ENCODE measurements at regions not wholly inside any gene's neighbourhood (a gene's known extent, or its start where the extent isn't known, plus 50 kb on each side); places are given as distances from the start of the nearest gene placed in this dataset.

DNA sequence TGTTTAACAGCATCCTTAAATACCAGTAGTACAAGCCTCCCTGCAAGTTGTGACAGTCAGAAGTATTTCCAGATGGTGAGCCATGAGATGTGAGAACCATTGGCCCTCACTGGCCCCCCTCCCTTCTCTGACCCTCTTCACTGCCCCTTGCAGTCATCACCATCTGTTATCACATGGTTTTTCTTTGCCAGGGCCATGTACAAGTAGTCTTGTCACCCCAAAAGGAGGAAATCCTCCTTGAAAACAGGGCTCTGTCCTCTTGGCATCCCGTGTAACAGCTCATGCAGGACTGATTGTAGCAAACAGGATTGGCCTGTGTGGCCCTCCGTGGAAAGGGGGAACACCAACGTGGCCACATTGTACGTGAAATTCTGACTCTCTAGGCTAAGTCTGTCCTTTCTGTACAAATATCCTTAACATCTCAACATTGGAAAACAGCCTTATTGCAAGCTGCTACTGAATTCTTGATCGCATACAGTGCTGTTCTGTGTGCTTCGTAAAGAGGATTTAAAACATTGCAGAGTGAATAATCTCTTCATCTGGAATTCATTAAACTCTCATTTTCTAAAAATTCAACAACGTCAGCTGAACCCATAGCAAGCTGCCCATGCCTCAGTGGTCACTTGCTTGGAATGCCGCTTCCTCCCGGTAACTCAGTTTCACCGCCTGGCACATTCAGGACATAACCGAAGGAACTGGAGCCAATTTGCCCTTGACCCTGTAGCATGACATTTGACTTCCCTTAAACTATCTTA is 171.7 kb downstream of the ATPSCKMT start:
- no peak for DNase-seq (ENCODE audit: low read depth, low spot score)

DNA sequence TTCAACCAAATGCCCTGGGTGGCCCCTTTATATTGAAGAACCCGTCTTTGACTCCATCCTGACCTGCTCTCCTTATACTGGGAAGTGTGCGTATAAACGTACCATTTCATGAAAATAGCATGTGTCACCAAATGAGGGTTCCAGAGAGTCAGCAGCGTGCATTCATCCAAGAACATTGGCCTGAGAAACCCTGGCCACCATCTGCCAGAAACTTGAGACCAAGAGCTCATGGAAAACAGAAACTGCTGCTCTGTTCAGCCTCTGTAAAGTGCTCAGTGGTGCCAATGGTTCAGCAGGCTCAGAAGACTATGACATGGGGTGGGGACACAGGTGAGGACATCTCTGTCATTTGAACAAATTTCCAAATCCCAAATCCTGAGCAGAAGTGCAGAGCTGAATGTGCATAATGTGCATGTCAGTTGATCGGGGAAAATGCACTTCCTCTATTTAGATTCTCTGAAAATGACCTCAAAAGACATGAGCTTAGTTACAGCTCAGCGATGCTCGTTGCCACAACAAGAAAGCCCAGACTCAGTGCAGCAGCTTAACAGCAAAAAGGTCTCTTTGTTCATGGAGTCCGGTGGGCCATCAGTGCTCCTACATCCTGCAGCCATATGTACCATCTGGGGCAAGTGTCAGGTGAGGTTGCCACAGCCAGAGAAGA is 176.1 kb downstream of the ATPSCKMT start:
- no peak for DNase-seq (ENCODE audit: low read depth, low spot score)

GRCh38 chr5:10069637-10070313 is 179.9 kb downstream of the ATPSCKMT start:
- DNase-seq (ENCODE audit: low read depth, low spot score) = no peak

DNA sequence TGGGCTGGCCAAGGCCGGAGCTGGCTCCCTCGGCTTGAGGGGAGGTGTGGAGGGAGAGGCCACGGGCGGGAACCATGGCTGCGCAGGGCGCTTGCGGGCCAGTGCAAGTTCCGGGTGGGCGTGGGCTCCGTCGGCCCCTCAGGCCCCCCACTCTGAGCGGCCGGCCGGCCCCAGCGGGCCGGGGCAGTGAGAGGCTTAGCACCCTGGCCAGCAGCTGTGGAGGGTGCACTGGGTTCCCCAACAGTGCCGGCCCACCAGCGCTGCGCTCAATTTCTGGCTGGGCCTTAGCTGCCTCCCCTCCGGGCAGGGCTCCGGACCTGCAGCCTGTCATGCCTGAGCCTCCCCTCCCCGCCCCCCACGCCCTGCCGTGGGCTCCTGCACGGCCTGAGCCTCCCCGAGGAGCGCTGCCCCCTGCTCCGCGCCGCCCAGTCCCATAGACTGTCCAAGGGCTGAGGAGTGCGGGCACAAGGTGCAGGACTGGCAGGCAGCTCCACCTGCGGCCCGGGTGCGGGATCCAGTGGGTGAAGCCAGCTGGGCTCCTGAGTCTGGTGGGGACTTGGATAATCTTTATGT is 184.2 kb downstream of the ATPSCKMT start:
- no peak for DNase-seq (ENCODE audit: low read depth, low spot score)

DNA sequence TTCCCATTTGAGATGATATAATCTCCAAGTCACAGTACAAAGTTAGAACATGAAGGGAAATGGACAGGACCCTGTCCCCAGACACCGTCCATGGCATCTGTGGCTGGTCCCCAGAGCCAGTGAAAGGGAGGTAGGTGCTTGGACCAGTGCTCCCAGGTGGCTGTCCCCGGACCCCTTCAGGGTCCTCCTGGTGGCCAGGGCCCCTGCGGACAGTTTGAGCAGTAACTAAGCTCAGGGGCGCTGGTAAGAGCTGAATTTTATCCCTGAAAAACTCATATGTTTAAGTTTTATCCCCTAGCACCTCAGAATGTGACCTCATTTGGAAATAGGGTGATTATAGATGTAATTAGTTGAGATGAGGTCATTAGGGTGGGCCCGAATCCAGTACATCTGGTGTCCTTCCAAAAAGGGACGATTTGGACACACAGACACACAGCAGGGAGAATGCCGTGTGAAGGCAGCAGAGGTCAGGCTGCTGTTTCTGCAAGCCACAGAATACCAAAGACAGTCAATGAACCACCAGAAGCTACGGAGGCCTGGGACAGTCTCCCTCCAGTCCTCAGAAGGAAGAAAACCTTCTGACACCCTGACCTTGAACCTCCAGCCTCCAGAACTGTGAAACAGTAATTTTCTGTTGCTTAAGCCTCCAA is 185.0 kb downstream of the ATPSCKMT start:
- DNase-seq (ENCODE audit: low read depth, low spot score) = no peak

DNA sequence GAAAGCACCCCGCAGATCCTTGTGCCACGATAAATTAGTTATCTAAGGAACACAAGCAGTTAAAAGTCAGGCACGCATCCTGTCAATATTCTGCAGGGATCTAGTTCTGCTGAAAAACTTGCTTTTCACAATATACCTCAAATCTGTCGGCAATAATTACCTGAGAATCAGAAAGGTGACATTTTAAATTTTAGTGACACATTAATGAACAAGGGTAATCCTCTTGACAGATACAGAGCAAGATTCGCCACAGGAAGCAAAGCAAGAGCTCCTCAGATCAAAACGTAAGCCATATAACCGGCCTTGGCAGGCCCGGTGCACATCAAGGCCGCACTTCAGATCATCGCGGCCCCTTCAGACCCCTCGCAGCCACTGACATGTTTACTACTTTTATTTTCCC is 185.7 kb downstream of the ATPSCKMT start:
- DNase-seq (ENCODE audit: low read depth, low spot score) = no peak

- DNase-seq (ENCODE audit: low read depth, low spot score) = no peak
Measured at GRCh38 chr5:10059980-10060379, 189.7 kb downstream of the ATPSCKMT start.

DNA sequence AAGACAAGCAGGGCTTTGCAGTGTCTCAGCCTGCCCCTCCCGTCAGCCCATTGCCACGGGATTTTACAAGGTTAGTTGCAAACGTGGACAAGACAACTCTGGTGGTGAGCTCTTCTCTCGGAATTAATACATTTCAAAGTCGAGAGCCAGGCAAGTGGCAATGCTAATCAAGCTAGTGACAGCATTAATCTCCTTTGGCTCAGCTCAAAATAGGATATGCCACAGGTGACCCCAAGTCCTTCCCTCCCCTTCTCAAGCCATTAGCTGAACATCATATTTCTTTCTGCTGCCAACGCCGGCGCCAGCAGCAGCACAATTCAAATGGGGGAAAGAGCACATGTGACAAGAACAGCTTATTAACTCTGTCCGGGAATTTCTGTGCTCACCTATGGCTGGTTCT is 190.1 kb downstream of the ATPSCKMT start:
- DNase-seq (ENCODE audit: low read depth, low spot score) = no peak

DNA sequence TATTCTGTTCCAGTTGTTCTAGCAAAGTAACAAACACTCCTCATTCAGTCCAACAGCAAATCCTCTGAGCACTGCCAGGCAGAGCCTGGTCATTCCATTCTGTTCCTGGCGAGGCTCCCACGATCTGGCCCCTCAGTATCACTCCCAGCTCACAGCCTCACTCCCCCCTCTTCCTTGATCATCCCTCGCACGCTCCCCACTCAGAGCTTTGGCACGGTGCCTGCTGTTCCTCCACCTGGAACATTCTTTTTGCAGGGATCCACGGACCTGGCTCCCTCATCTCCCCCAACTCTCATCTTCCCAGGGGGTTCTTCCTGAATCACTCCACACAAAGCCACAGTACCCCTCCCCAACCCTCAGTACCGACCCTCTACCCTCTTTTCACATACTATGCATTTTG is 192.3 kb downstream of the ATPSCKMT start:
- DNase-seq (ENCODE audit: low read depth, low spot score) = no peak

DNA sequence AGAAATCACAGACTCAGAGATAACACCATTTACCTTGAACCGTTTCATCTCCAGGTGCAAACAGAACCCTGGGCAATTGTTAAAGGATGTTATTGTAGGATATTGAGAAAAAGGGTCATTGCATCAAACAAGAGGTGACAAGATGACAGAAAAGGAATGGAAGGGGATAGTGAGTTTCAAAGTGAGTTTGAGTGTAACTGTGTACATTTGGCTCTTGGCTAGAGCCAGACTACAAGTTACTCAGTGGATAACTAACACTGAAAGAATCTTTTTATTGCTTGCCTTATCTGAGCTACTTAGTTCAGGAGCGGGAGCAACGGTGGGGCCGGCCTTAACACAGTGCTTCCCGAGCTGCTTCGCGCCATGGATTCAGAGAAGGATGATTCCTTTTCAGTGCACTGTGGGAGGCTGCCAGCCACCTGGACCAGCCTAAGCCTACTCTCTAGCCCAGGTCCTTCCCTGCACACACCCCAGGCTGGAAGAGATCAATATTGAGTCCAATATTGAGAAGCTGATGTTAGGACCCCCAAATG is 193.4 kb downstream of the ATPSCKMT start:
- no peak for DNase-seq (ENCODE audit: low read depth, low spot score)

- no peak for DNase-seq (ENCODE audit: low read depth, low spot score)
Measured at GRCh38 chr5:10049858-10050455, 199.7 kb downstream of the ATPSCKMT start.

DNA sequence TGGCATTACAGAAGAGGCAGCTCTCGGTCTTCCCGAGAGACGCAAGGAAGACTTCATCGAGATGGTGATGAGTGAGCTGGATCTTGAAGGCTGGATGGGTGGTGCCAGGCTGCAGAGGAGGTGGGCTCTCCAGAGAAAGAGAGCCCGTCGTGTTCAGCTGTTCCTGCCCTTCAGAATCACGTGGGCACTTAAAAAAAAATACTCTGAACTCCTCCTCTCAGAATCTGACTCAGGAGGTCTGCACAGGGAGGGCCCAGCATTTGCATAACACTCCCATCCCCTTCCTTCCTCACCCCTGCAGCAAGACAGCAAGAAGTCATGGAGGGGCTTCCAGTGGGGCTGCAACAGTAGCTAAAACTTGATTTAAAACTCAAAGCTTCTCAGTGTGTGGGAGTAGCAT is 203.0 kb downstream of the ATPSCKMT start:
- DNase-seq (ENCODE audit: low read depth, low spot score) = no peak

DNA sequence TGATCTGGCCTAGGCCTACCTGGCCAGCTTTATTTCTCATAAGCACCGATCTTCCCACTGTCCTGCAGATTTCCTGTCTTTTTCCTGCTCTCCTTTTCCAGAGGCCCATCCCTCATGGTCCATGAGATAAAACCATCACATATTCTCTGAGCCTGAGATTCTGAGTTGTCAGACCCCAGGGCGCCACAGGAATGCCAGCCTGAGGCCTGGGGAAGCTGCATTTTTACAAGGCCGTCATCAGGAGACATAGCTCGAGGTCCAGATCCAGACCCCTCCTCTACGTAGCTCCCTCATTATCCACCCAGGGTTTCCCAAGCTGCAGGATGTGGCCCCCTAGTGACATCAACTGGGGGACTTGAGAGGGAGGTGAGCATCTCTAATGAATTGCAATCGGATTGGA is 204.3 kb downstream of the ATPSCKMT start:
- no peak for DNase-seq (ENCODE audit: low read depth, low spot score)

DNA sequence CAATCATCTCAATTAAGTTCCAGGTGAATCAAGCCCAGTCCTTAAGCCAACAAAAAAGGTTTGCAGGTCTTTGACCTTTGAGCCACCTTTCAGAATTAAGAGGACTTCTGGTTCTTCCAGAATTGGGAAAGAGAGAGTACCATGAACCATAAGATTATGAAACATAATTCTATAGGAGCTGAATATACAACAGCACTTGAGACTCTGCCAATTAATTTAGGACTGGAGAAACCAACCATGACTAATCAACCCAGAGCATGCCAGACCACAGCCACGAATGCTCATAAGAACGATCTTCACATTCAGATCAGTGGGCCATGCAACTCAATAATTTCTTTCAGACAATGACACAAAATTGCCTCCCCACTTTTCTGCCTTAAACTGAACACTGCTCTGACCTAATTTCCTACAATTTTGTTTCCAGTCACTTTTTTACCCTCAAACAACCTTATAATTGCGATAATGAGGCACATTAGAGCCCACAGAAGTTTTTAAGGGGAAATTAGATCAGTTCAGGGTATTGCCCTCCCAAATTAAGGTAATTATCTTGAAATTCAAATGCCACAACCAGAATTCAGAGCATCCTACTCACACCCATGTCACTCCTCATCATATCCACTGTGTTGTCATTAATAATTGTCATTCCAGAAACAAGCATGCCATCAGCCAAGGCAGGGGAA is 213.4 kb downstream of the ATPSCKMT start:
- DNase-seq (ENCODE audit: low read depth, low spot score) = no peak

DNA sequence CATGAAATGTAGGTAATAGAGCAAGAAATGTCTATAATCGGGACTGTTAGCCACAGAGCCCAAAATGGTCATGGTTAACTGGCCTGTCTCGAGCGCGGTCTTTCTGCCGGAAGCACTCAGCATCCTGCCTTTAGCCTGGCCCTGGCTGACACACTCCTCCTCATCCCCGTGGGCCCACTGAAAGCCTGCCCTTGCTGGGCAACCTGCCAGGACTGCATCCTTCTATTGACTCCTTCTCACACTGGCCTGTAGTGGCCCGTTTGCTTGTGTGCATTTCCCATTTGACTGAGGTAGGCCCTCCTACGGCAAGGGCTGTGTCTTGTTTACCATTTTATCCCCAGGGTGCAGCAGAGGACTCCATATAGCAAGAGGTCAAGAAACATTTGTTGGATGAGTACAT is 215.7 kb downstream of the ATPSCKMT start:
- DNase-seq (ENCODE audit: low read depth, low spot score) = no peak

DNA sequence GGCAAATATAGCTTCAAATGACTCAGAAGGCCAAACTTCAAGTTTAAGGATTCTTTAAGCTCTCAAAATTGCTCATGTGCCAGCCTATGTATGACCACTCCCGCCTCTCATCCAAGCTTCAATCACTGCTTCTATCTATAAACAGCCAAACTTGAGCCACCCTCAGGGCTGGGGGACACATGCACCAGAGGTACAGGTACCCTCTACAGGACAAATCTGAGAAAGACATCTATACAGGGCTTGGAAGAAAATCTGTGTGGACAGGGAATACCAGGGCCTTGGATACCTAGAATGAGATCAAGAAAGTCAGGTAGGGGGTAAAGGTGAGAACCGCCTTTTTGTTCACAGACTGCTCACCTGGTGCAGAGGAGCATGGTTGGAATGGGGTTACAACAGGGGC is 217.9 kb downstream of the ATPSCKMT start:
- DNase-seq (ENCODE audit: low read depth, low spot score) = no peak

DNA sequence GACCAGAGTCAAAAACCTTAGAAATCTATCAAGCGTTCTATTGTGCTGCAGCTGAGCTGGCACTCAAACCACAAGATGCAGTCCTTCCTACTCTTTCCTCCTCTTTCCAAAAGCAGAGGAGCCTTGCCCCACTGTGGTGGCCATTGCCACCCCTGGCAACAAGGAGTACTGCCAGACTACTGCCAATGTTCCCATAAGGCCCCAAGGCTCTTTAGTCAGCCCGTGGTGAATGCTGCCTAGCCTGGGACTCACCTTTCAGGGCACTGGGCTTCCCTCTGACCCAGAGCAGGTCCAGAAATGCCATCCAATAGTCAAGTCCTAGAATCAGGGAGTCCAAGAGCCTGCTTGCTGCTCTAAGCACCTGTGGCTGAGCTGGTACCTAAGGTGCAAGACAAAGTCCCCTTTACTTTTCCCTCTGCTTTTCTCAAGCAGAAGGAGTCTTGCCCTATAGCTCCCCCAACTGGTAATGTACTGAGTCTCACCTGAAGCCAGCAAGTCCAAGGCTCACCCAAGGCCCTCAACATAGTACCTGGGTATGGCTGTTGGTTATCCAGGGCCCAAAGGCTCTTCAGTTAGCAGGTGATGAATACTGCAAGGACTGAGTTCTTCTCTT is 219.4 kb downstream of the ATPSCKMT start:
- DNase-seq (ENCODE audit: low read depth, low spot score) = no peak

- no peak for DNase-seq (ENCODE audit: low read depth, low spot score)
Measured at GRCh38 chr5:10023494-10023893, 226.2 kb downstream of the ATPSCKMT start.

DNA sequence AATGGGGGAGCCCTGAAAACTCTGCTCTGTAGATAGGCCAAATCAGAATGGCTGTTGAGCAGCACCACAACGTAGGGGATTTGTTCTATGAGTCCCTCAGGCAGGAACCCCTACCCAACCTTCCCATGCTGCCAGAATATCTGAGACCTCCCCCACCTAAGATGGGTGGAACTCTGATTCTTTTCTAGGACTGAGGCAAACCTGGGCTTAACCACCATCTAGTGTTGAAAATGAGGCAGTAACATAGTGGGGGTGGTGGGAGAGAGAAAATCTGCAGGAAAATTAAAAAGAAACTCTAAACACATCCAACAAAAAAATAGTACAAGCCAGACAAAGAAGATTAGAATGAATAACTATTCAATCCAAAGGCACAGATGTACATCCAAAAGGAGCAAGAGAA is 228.4 kb downstream of the ATPSCKMT start:
- DNase-seq (ENCODE audit: low read depth, low spot score) = no peak

GRCh38 chr5:10019236-10019635 is 230.5 kb downstream of the ATPSCKMT start:
- no peak for DNase-seq (ENCODE audit: low read depth, low spot score)
